ENCODE measurements at regions not wholly inside any gene's neighbourhood (a gene's known extent, or its start where the extent isn't known, plus 50 kb on each side); places are given as distances from the start of the nearest gene placed in this dataset.

GRCh38 chr6:156507656-156508055, 269.5 kb upstream of the ARID1B start:
- H3K27me3 ChIP-seq (ENCODE audit: control insufficient read depth in 1 of 2, insufficient read depth in 1 of 2, low read length in 2 of 2) = no peaks in the 10 kb centered on the region
- H3K9me3 ChIP-seq (ENCODE audit: control insufficient read depth, low read length) = no peaks in the 10 kb centered on the region
- H3K4me2 ChIP-seq (ENCODE audit: low read length, poor library complexity, severe bottlenecking) = no peak overlapping the region
- H3K36me3 ChIP-seq (ENCODE audit: control insufficient read depth in 1 of 2, insufficient read depth in 2 of 2, low read depth in 1 of 2, low read length in 2 of 2) = no peaks in the 10 kb centered on the region
- H3K14ac ChIP-seq (ENCODE audit: low read length in 2 of 2) = no peak overlapping the region
- H3K9ac ChIP-seq (ENCODE audit: low read length) = no peak overlapping the region
- no peak overlapping the region for H3K4me3 ChIP-seq (ENCODE audit: insufficient read depth in 1 of 2, low read depth in 1 of 2, low read length in 2 of 2)
- H4K91ac ChIP-seq (ENCODE audit: low read length) = no peak overlapping the region
- no peak overlapping the region for H3K27ac ChIP-seq (ENCODE audit: low read length, poor library complexity, severe bottlenecking)
- no peak overlapping the region for H2BK5ac ChIP-seq (ENCODE audit: low read depth, low read length, poor library complexity, severe bottlenecking)
- H4K8ac ChIP-seq (ENCODE audit: low read length) = no peak overlapping the region
- H3K23ac ChIP-seq (ENCODE audit: low read length in 2 of 2) = no peak overlapping the region
- 90% methylated on average over 15 of the region's 15 CpGs for WGBS
- no peak overlapping the region for H2BK120ac ChIP-seq (ENCODE audit: low read depth, low read length)
- H3K79me1 ChIP-seq (replicated peaks; ENCODE audit: low read length, poor library complexity, severe bottlenecking) = no peaks in the 10 kb centered on the region
- H2AFZ ChIP-seq (ENCODE audit: low read depth, low read length) = no peak overlapping the region
- H2AK5ac ChIP-seq (ENCODE audit: low read length, severe bottlenecking) = no peak overlapping the region
- no peak overlapping the region for H2BK15ac ChIP-seq (ENCODE audit: low read depth, poor library complexity, severe bottlenecking)
- H3K18ac ChIP-seq (ENCODE audit: low read depth in 1 of 2, low read length in 2 of 2) = no peak overlapping the region
- H3K4me1 ChIP-seq (ENCODE audit: control insufficient read depth, insufficient read depth, low read depth, low read length) = no peaks in the 10 kb centered on the region
- H2BK12ac ChIP-seq (ENCODE audit: low read length in 2 of 2) = no peak overlapping the region
- DNase-seq = no peak
- no peak overlapping the region for H3K4ac ChIP-seq (ENCODE audit: low read depth in 1 of 2, low read length in 2 of 2)

DNA sequence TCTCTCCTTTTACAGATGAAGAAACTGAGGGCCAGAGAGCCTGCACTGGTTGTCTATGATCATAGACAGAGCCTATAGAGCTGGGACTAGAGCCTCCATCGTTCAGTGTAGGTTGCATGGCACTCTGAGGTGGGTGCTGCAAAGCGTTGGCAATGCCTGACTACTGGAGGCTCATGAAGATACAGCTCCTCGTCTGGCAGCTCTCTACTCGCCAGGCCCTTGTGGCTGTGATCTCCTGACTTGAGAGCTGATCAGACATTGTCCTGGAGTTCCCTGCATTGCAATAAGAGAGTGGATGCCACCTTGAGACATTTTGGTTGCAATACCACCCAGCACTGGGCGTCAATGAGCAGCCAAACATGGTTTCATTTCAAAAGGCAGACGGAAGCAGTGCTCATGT, 270.1 kb upstream of the ARID1B start:
- Histone ChIP-seq H3K4me3 (ENCODE audit: insufficient read depth in 1 of 2, low read depth in 1 of 2, low read length in 2 of 2) (no peak overlapping the region), H3K23ac (ENCODE audit: low read length in 2 of 2) (no peak overlapping the region), H3K14ac (ENCODE audit: low read length in 2 of 2) (no peak overlapping the region), H3K18ac (ENCODE audit: low read depth in 1 of 2, low read length in 2 of 2) (no peak overlapping the region), H3K27me3 (ENCODE audit: control insufficient read depth in 1 of 2, insufficient read depth in 1 of 2, low read length in 2 of 2) (no peaks in the 10 kb centered on the region), H3K4me2 (ENCODE audit: low read length, poor library complexity, severe bottlenecking) (no peak overlapping the region), H3K79me1 (replicated peaks; ENCODE audit: low read length, poor library complexity, severe bottlenecking) (no peaks in the 10 kb centered on the region), H3K4ac (ENCODE audit: low read depth in 1 of 2, low read length in 2 of 2) (no peak overlapping the region), H2BK5ac (ENCODE audit: low read depth, low read length, poor library complexity, severe bottlenecking) (no peak overlapping the region), H3K36me3 (ENCODE audit: control insufficient read depth in 1 of 2, insufficient read depth in 2 of 2, low read depth in 1 of 2, low read length in 2 of 2) (no peaks in the 10 kb centered on the region), H3K27ac (ENCODE audit: low read length, poor library complexity, severe bottlenecking) (no peak overlapping the region), H2AK5ac (ENCODE audit: low read length, severe bottlenecking) (no peak overlapping the region), H2BK12ac (ENCODE audit: low read length in 2 of 2) (no peak overlapping the region), H2BK15ac (ENCODE audit: low read depth, poor library complexity, severe bottlenecking) (no peak overlapping the region), H3K9me3 (ENCODE audit: control insufficient read depth, low read length) (peaks cover 2% of the 10 kb centered on the region), H3K4me1 (ENCODE audit: control insufficient read depth, insufficient read depth, low read depth, low read length) (no peaks in the 10 kb centered on the region), H4K8ac (ENCODE audit: low read length) (no peak overlapping the region), H2AFZ (ENCODE audit: low read depth, low read length) (no peak overlapping the region), H3K9ac (ENCODE audit: low read length) (no peak overlapping the region), H4K91ac (ENCODE audit: low read length) (no peak overlapping the region), H2BK120ac (ENCODE audit: low read depth, low read length) (no peak overlapping the region)
- no peak for DNase-seq
- WGBS = 81% methylated on average over 6 of the region's 6 CpGs

DNA sequence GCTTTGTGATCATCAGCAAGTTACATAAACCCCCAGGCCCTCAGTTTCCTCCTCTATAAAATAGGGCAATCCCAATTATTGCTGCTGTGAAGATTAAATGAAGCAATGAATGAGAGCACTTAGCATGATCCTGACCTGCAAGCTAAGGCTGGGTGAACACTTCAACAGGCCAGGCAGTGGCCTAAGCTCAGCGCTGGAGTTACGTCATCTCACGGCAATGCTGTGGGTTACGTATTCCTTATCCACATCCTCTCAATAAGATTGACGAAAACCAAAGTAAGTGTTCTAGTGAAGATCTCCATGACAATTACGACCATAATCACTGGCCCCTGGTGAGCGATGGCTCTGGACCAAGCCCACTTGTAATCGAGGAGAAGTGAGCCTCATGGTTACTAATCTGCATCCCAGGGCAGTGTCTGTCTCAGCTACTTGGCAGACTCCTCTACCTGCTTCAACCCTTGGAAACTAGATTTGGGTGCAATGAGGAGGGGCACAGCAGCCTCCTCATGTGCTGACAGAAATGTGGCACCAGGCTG, 274.1 kb upstream of the ARID1B start:
- H2AFZ ChIP-seq (ENCODE audit: low read depth, low read length) = no peak overlapping the region
- no peaks in the 10 kb centered on the region for H3K4me1 ChIP-seq (ENCODE audit: control insufficient read depth, insufficient read depth, low read depth, low read length)
- H3K14ac ChIP-seq (ENCODE audit: low read length in 2 of 2) = no peak overlapping the region
- H3K9ac ChIP-seq (ENCODE audit: low read length) = no peak overlapping the region
- peaks cover 12% of the 10 kb centered on the region for H3K9me3 ChIP-seq (ENCODE audit: control insufficient read depth, low read length)
- no peak overlapping the region for H2BK12ac ChIP-seq (ENCODE audit: low read length in 2 of 2)
- H2BK120ac ChIP-seq (ENCODE audit: low read depth, low read length) = no peak overlapping the region
- no peak overlapping the region for H2BK5ac ChIP-seq (ENCODE audit: low read depth, low read length, poor library complexity, severe bottlenecking)
- H2BK15ac ChIP-seq (ENCODE audit: low read depth, poor library complexity, severe bottlenecking) = no peak overlapping the region
- H3K18ac ChIP-seq (ENCODE audit: low read depth in 1 of 2, low read length in 2 of 2) = no peak overlapping the region
- no peaks in the 10 kb centered on the region for H3K27me3 ChIP-seq (ENCODE audit: control insufficient read depth in 1 of 2, insufficient read depth in 1 of 2, low read length in 2 of 2)
- H3K4me3 ChIP-seq (ENCODE audit: insufficient read depth in 1 of 2, low read depth in 1 of 2, low read length in 2 of 2) = no peak overlapping the region
- DNase-seq = no peak
- H3K36me3 ChIP-seq (ENCODE audit: control insufficient read depth in 1 of 2, insufficient read depth in 2 of 2, low read depth in 1 of 2, low read length in 2 of 2) = no peaks in the 10 kb centered on the region
- no peaks in the 10 kb centered on the region for H3K79me1 ChIP-seq (replicated peaks; ENCODE audit: low read length, poor library complexity, severe bottlenecking)
- H2AK5ac ChIP-seq (ENCODE audit: low read length, severe bottlenecking) = no peak overlapping the region
- WGBS = 87% methylated on average over 8 of the region's 8 CpGs
- no peak overlapping the region for H3K4me2 ChIP-seq (ENCODE audit: low read length, poor library complexity, severe bottlenecking)
- H4K91ac ChIP-seq (ENCODE audit: low read length) = no peak overlapping the region
- H3K27ac ChIP-seq (ENCODE audit: low read length, poor library complexity, severe bottlenecking) = no peak overlapping the region
- H4K8ac ChIP-seq (ENCODE audit: low read length) = no peak overlapping the region
- H3K23ac ChIP-seq (ENCODE audit: low read length in 2 of 2) = no peak overlapping the region
- no peak overlapping the region for H3K4ac ChIP-seq (ENCODE audit: low read depth in 1 of 2, low read length in 2 of 2)

GRCh38 chr6:156497618-156498017, 279.6 kb upstream of the ARID1B start:
- Histone ChIP-seq H3K4me1 (ENCODE audit: control insufficient read depth, insufficient read depth, low read depth, low read length) (no peaks in the 10 kb centered on the region), H2BK15ac (ENCODE audit: low read depth, poor library complexity, severe bottlenecking) (no peak overlapping the region), H2BK120ac (ENCODE audit: low read depth, low read length) (no peak overlapping the region), H3K4ac (ENCODE audit: low read depth in 1 of 2, low read length in 2 of 2) (no peak overlapping the region), H3K27ac (ENCODE audit: low read length, poor library complexity, severe bottlenecking) (no peak overlapping the region), H3K27me3 (ENCODE audit: control insufficient read depth in 1 of 2, insufficient read depth in 1 of 2, low read length in 2 of 2) (no peaks in the 10 kb centered on the region), H2AFZ (ENCODE audit: low read depth, low read length) (no peak overlapping the region), H4K8ac (ENCODE audit: low read length) (no peak overlapping the region), H3K4me2 (ENCODE audit: low read length, poor library complexity, severe bottlenecking) (no peak overlapping the region), H2BK12ac (ENCODE audit: low read length in 2 of 2) (no peak overlapping the region), H3K36me3 (ENCODE audit: control insufficient read depth in 1 of 2, insufficient read depth in 2 of 2, low read depth in 1 of 2, low read length in 2 of 2) (no peaks in the 10 kb centered on the region), H2AK5ac (ENCODE audit: low read length, severe bottlenecking) (no peak overlapping the region), H3K14ac (ENCODE audit: low read length in 2 of 2) (no peak overlapping the region), H3K79me1 (replicated peaks; ENCODE audit: low read length, poor library complexity, severe bottlenecking) (no peaks in the 10 kb centered on the region), H4K91ac (ENCODE audit: low read length) (no peak overlapping the region), H3K9ac (ENCODE audit: low read length) (no peak overlapping the region), H3K18ac (ENCODE audit: low read depth in 1 of 2, low read length in 2 of 2) (no peak overlapping the region), H3K9me3 (ENCODE audit: control insufficient read depth, low read length) (peaks cover 19% of the 10 kb centered on the region), H3K23ac (ENCODE audit: low read length in 2 of 2) (no peak overlapping the region), H3K4me3 (ENCODE audit: insufficient read depth in 1 of 2, low read depth in 1 of 2, low read length in 2 of 2) (no peak overlapping the region), H2BK5ac (ENCODE audit: low read depth, low read length, poor library complexity, severe bottlenecking) (no peak overlapping the region)
- no peak for DNase-seq
- 0% methylated on average over 1 of the region's 2 CpGs for WGBS
